ENCODE measurements at regions not wholly inside any gene's neighbourhood (a gene's known extent, or its start where the extent isn't known, plus 50 kb on each side); places are given as distances from the start of the nearest gene placed in this dataset.

DNA sequence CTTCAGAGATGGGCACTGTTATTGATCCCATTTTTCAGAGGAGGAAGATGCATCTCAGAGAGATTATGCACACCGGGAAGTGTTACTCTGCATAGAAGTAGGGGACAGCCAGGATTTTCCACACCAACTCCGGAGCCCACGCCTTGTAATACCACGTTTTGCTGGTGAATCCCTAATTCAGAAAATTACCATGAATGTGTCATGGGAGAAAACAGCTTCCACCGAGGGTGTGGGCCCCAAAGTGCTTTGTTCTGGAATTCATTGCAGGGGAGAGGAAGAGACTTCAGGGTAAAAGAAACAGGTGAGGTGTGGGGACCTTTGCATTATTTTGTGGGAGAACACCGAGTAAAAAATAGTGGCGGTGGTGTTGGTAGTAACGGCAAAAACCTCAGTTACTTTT, 1051.4 kb upstream of the RBFOX1 start:
- no peaks in the 10 kb centered on the region; the same call in 1 of the 2 replicates for H3K9me3 ChIP-seq (ENCODE audit: low read length)
- H3K4me3 ChIP-seq (replicated peaks in 1 of 3; ENCODE audit: insufficient read depth in 1 of 3, low read depth in 2 of 3, low read length in 3 of 3) = no peak overlapping the region
- TF ChIP-seq THYN1 (CRISPR knock-in tag; IDR thresholded peaks at IDR 0.05; ENCODE audit: borderline replicate concordance, low read depth) = no peak
- no peak for TF ChIP-seq ZBTB7B (CRISPR knock-in tag; IDR thresholded peaks at IDR 0.05)
- no peak for TF ChIP-seq HDAC6 (IDR thresholded peaks at IDR 0.05; ENCODE audit: low read depth, low read length)
- no peak for TF ChIP-seq ARNTL (CRISPR knock-in tag; IDR thresholded peaks at IDR 0.05)
- TF ChIP-seq HDAC1 (CRISPR knock-in tag; IDR thresholded peaks at IDR 0.05) = no peak
- TF ChIP-seq, protein P1, sequence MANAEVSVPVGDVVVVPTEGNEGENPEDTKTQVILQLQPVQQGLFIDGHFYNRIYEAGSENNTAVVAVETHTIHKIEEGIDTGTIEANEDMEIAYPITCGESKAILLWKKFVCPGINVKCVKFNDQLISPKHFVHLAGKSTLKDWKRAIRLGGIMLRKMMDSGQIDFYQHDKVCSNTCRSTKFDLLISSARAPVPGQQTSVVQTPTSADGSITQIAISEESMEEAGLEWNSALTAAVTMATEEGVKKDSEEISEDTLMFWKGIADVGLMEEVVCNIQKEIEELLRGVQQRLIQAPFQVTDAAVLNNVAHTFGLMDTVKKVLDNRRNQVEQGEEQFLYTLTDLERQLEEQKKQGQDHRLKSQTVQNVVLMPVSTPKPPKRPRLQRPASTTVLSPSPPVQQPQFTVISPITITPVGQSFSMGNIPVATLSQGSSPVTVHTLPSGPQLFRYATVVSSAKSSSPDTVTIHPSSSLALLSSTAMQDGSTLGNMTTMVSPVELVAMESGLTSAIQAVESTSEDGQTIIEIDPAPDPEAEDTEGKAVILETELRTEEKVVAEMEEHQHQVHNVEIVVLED (CRISPR knock-in tag; IDR thresholded peaks at IDR 0.05; ENCODE audit: borderline replicate concordance) = no peak
- TF ChIP-seq ZNF10 (CRISPR knock-in tag; IDR thresholded peaks at IDR 0.05; ENCODE audit: borderline replicate concordance, low read depth) = no peak
- TF ChIP-seq ZNF781 (CRISPR knock-in tag; IDR thresholded peaks at IDR 0.05; ENCODE audit: borderline replicate concordance, not compliant biosample characterization) = no peak
- TF ChIP-seq, protein P2, sequence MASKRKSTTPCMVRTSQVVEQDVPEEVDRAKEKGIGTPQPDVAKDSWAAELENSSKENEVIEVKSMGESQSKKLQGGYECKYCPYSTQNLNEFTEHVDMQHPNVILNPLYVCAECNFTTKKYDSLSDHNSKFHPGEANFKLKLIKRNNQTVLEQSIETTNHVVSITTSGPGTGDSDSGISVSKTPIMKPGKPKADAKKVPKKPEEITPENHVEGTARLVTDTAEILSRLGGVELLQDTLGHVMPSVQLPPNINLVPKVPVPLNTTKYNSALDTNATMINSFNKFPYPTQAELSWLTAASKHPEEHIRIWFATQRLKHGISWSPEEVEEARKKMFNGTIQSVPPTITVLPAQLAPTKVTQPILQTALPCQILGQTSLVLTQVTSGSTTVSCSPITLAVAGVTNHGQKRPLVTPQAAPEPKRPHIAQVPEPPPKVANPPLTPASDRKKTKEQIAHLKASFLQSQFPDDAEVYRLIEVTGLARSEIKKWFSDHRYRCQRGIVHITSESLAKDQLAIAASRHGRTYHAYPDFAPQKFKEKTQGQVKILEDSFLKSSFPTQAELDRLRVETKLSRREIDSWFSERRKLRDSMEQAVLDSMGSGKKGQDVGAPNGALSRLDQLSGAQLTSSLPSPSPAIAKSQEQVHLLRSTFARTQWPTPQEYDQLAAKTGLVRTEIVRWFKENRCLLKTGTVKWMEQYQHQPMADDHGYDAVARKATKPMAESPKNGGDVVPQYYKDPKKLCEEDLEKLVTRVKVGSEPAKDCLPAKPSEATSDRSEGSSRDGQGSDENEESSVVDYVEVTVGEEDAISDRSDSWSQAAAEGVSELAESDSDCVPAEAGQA (IDR thresholded peaks at IDR 0.05; ENCODE audit: low read depth) = no peak
- TF ChIP-seq, protein P2 (CRISPR knock-in tag; IDR thresholded peaks at IDR 0.05; ENCODE audit: borderline replicate concordance) = no peak
- H3K79me2 ChIP-seq (ENCODE audit: insufficient read depth, low read length) = no peaks in the 10 kb centered on the region
- FAIRE-seq (no peak), ATAC-seq (no peak), DNase-seq (ENCODE audit: low spot score) (no peak)
- H4K20me1 ChIP-seq (ENCODE audit: insufficient read depth, low read length) = no peaks in the 10 kb centered on the region
- no peak overlapping the region for H3K9ac ChIP-seq (ENCODE audit: insufficient read depth, low read depth, low read length)
- no TSS peak for BruUV-seq (replicated peaks)
- H3K27me3 ChIP-seq (ENCODE audit: control insufficient read depth in 1 of 2, insufficient read depth in 2 of 2, low read length in 2 of 2) = peaks cover 0 to 8% of the 10 kb centered on the region in 2 experiments; a peak in 1 of 5 replicates
- POLR2A ChIA-PET = no interaction called here
- no peaks in the 10 kb centered on the region for H3K4me1 ChIP-seq (ENCODE audit: insufficient read depth, low read length)
- CTCF ChIA-PET (ENCODE audit: low intra/inter-chr PET ratio, low total read pairs) = no interaction called here
- no peak overlapping the region for H3K4me2 ChIP-seq (ENCODE audit: low read depth, low read length)
- no peak overlapping the region for H2AFZ ChIP-seq (ENCODE audit: low read length)
- 4% methylated on average over 8 of the region's 8 CpGs for WGBS (ENCODE audit: low lambda C conversion rate)
- no peaks in the 10 kb centered on the region for H3K36me3 ChIP-seq (replicated peaks in 1 of 2; ENCODE audit: control insufficient read depth in 1 of 2, insufficient read depth in 2 of 2, low read length in 2 of 2)
- in situ Hi-C loops (cut with HindIII; ENCODE audit: extremely low pct_ligation_motif_present, low pct_unique_long_range_greater_than_20kb) (no loop called here), intact Hi-C loops (cut with micrococcal nuclease; ENCODE audit: unreplicated experiment) (no loop called here)
- H3K27ac ChIP-seq (ENCODE audit: extremely low read length, insufficient read depth, low read length) = no peak overlapping the region

All from HepG2 (cell line).